Loucy (cell line): ENCODE measurements at regions not wholly inside any gene's neighbourhood (a gene's known extent, or its start where the extent isn't known, plus 50 kb on each side); places are given as distances from the start of the nearest gene placed in this dataset.

ENCODE experiments used
- EZH2phosphoT487 ChIP-seq: fragments of 200-600 bp; IDR thresholded peaks from 2 replicates; pipeline ENCODE4 v1.6.1; 2018; ENCODE audit warnings: antibody characterized with exemption, mild to moderate bottlenecking, moderate library complexity, borderline replicate concordance
- TF ChIP-seq, protein P1 (sequence below): fragments of 200-600 bp; sonication (generic); conservative IDR thresholded peaks from 2 replicates; pipeline ENCODE4 v1.5.1; 2014; ENCODE audit warnings: mild to moderate bottlenecking, antibody characterized with exemption, low read length

DNA sequence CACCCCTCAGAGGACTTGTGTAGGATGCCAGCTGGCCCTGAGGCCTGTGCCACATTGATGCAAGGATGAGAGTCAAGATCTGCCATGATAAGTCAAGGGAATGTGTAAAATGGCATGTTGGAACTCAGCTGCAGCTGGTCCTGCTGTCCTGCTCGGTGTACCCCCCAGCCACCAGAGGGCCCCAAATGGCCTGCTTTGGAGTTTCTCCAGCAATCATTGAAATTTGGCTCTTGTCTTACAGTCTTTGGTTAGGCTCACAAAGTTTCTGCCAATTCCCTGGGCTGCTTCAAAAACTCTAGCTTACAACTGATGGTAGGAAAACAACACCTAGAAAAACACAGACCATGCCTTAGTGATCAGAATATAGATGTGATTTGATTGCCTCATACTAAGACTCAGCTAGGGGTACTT is 76.8 kb downstream of the HSD17B6 start:
- TF ChIP-seq, protein P1, sequence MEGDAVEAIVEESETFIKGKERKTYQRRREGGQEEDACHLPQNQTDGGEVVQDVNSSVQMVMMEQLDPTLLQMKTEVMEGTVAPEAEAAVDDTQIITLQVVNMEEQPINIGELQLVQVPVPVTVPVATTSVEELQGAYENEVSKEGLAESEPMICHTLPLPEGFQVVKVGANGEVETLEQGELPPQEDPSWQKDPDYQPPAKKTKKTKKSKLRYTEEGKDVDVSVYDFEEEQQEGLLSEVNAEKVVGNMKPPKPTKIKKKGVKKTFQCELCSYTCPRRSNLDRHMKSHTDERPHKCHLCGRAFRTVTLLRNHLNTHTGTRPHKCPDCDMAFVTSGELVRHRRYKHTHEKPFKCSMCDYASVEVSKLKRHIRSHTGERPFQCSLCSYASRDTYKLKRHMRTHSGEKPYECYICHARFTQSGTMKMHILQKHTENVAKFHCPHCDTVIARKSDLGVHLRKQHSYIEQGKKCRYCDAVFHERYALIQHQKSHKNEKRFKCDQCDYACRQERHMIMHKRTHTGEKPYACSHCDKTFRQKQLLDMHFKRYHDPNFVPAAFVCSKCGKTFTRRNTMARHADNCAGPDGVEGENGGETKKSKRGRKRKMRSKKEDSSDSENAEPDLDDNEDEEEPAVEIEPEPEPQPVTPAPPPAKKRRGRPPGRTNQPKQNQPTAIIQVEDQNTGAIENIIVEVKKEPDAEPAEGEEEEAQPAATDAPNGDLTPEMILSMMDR: peak; percentile 94
- TF ChIP-seq EZH2phosphoT487: no peak
